MG63 (cell line): ENCODE measurements at regions not wholly inside any gene's neighbourhood (a gene's known extent, or its start where the extent isn't known, plus 50 kb on each side); places are given as distances from the start of the nearest gene placed in this dataset.

Source experiments
- DNase-seq: peaks from one replicate; pipeline ENCODE4 v3.0.0-alpha.2; 2020
- H3K27me3 ChIP-seq: fragments of 250-450 bp; sonication (Bioruptor Pico); 2 replicates; pipeline ENCODE4 v1.5.1; 2020; ENCODE audit warnings: mild to moderate bottlenecking, moderate library complexity
- H3K36me3 ChIP-seq: fragments of 250-450 bp; sonication (Bioruptor Pico); 2 replicates; pipeline ENCODE4 v1.5.1; 2020; ENCODE audit warnings: mild to moderate bottlenecking, moderate library complexity
- H3K4me3 ChIP-seq: fragments of 250-450 bp; sonication (Bioruptor Pico); 2 replicates; pipeline ENCODE4 v1.5.1; 2020; ENCODE audit warnings: mild to moderate bottlenecking, moderate library complexity
- H3K9me3 ChIP-seq: fragments of 250-450 bp; sonication (Bioruptor Pico); 2 replicates; pipeline ENCODE4 v1.5.1; 2020; ENCODE audit warnings: mild to moderate bottlenecking, moderate library complexity

- Histone ChIP-seq H3K27me3 (no peaks in the 10 kb centered on the region), H3K9me3 (no peaks in the 10 kb centered on the region), H3K4me3 (no peak overlapping the region), H3K36me3 (no peaks in the 10 kb centered on the region)
- no peak for DNase-seq
These were observed 290.2 kb upstream of the ACVR2A start for GRCh38 chr2:147554521-147555107.

GRCh38 chr2:147553775-147554271 is 291.0 kb upstream of the ACVR2A start:
- no peaks in the 10 kb centered on the region for H3K27me3 ChIP-seq
- no peak overlapping the region for H3K4me3 ChIP-seq
- no peak for DNase-seq
- no peaks in the 10 kb centered on the region for H3K36me3 ChIP-seq
- no peaks in the 10 kb centered on the region for H3K9me3 ChIP-seq

- DNase-seq: no peak
These were observed 293.7 kb upstream of the ACVR2A start for GRCh38 chr2:147550995-147551731.

GRCh38 chr2:147549054-147549453 is 295.8 kb upstream of the ACVR2A start:
- no peak overlapping the region for H3K4me3 ChIP-seq
- H3K27me3 ChIP-seq: no peaks in the 10 kb centered on the region
- no peak for DNase-seq
- no peaks in the 10 kb centered on the region for H3K9me3 ChIP-seq
- H3K36me3 ChIP-seq: no peaks in the 10 kb centered on the region

More at GRCh38 chr2:147550995-147551731, 293.7 kb upstream of the ACVR2A start:
- Histone ChIP-seq H3K27me3 (no peaks in the 10 kb centered on the region), H3K4me3 (no peak overlapping the region), H3K36me3 (no peaks in the 10 kb centered on the region), H3K9me3 (no peaks in the 10 kb centered on the region)

GRCh38 chr2:147548451-147548850 is 296.4 kb upstream of the ACVR2A start:
- H3K36me3 ChIP-seq: no peaks in the 10 kb centered on the region
- H3K4me3 ChIP-seq: no peak overlapping the region
- H3K27me3 ChIP-seq: no peaks in the 10 kb centered on the region
- no peak for DNase-seq
- no peaks in the 10 kb centered on the region for H3K9me3 ChIP-seq

GRCh38 chr2:147547440-147547839 is 297.4 kb upstream of the ACVR2A start:
- DNase-seq: no peak
- Histone ChIP-seq H3K9me3 (no peaks in the 10 kb centered on the region), H3K27me3 (no peaks in the 10 kb centered on the region), H3K36me3 (no peaks in the 10 kb centered on the region), H3K4me3 (no peak overlapping the region)

GRCh38 chr2:147546109-147546508 is 298.7 kb upstream of the ACVR2A start:
- no peak for DNase-seq
- H3K36me3 ChIP-seq: no peaks in the 10 kb centered on the region
- H3K4me3 ChIP-seq: no peak overlapping the region
- H3K27me3 ChIP-seq: no peaks in the 10 kb centered on the region
- H3K9me3 ChIP-seq: no peaks in the 10 kb centered on the region

- no peaks in the 10 kb centered on the region for H3K27me3 ChIP-seq
- H3K4me3 ChIP-seq: no peak overlapping the region
- H3K36me3 ChIP-seq: no peaks in the 10 kb centered on the region
- no peaks in the 10 kb centered on the region for H3K9me3 ChIP-seq
- DNase-seq: no peak
These were observed 301.8 kb upstream of the ACVR2A start for GRCh38 chr2:147543056-147543455.

GRCh38 chr2:147542351-147542750 is 302.5 kb upstream of the ACVR2A start:
- Histone ChIP-seq H3K36me3 (no peaks in the 10 kb centered on the region), H3K9me3 (no peaks in the 10 kb centered on the region), H3K27me3 (no peaks in the 10 kb centered on the region), H3K4me3 (no peak overlapping the region)
- no peak for DNase-seq

- no peaks in the 10 kb centered on the region for H3K9me3 ChIP-seq
- H3K27me3 ChIP-seq: no peaks in the 10 kb centered on the region
- DNase-seq: no peak
- no peak overlapping the region for H3K4me3 ChIP-seq
- H3K36me3 ChIP-seq: no peaks in the 10 kb centered on the region
These were observed 303.5 kb upstream of the ACVR2A start for GRCh38 chr2:147541314-147541713.

GRCh38 chr2:147538821-147539220 is 306.0 kb upstream of the ACVR2A start:
- H3K27me3 ChIP-seq: no peaks in the 10 kb centered on the region
- no peak overlapping the region for H3K4me3 ChIP-seq
- H3K36me3 ChIP-seq: no peaks in the 10 kb centered on the region
- no peaks in the 10 kb centered on the region for H3K9me3 ChIP-seq
- no peak for DNase-seq

GRCh38 chr2:147538088-147538487 is 306.7 kb upstream of the ACVR2A start:
- DNase-seq: no peak
- no peaks in the 10 kb centered on the region for H3K9me3 ChIP-seq
- no peak overlapping the region for H3K4me3 ChIP-seq
- no peaks in the 10 kb centered on the region for H3K27me3 ChIP-seq
- no peaks in the 10 kb centered on the region for H3K36me3 ChIP-seq

GRCh38 chr2:147531269-147531668 is 313.6 kb upstream of the ACVR2A start:
- Histone ChIP-seq H3K27me3 (no peaks in the 10 kb centered on the region), H3K4me3 (no peak overlapping the region), H3K9me3 (no peaks in the 10 kb centered on the region), H3K36me3 (no peaks in the 10 kb centered on the region)
- DNase-seq: peak; percentile 15

- Histone ChIP-seq H3K4me3 (no peak overlapping the region), H3K36me3 (no peaks in the 10 kb centered on the region), H3K9me3 (no peaks in the 10 kb centered on the region), H3K27me3 (no peaks in the 10 kb centered on the region)
- DNase-seq: no peak
These were observed 314.8 kb upstream of the ACVR2A start for GRCh38 chr2:147530033-147530432.

- no peaks in the 10 kb centered on the region for H3K36me3 ChIP-seq
- no peaks in the 10 kb centered on the region for H3K9me3 ChIP-seq
- H3K4me3 ChIP-seq: no peak overlapping the region
- no peaks in the 10 kb centered on the region for H3K27me3 ChIP-seq
- DNase-seq: no peak
These were observed 318.9 kb upstream of the ACVR2A start for GRCh38 chr2:147525819-147526489.

- H3K4me3 ChIP-seq: no peak overlapping the region
- DNase-seq: no peak
- H3K9me3 ChIP-seq: no peaks in the 10 kb centered on the region
- H3K36me3 ChIP-seq: no peaks in the 10 kb centered on the region
- no peaks in the 10 kb centered on the region for H3K27me3 ChIP-seq
These were observed 319.9 kb upstream of the ACVR2A start for GRCh38 chr2:147524912-147525311.

GRCh38 chr2:147523415-147523814 is 321.4 kb upstream of the ACVR2A start:
- DNase-seq: no peak
- H3K4me3 ChIP-seq: no peak overlapping the region
- H3K27me3 ChIP-seq: no peaks in the 10 kb centered on the region
- H3K9me3 ChIP-seq: no peaks in the 10 kb centered on the region
- H3K36me3 ChIP-seq: no peaks in the 10 kb centered on the region

GRCh38 chr2:147521936-147522335 is 322.9 kb upstream of the ACVR2A start:
- Histone ChIP-seq H3K9me3 (no peaks in the 10 kb centered on the region), H3K4me3 (no peak overlapping the region), H3K27me3 (no peaks in the 10 kb centered on the region), H3K36me3 (no peaks in the 10 kb centered on the region)
- no peak for DNase-seq
